HCT116 (cell line): ENCODE measurements at regions not wholly inside any gene's neighbourhood (a gene's known extent, or its start where the extent isn't known, plus 50 kb on each side); places are given as distances from the start of the nearest gene placed in this dataset.

ENCODE experiments used
- FOSL1 ChIP-seq: IDR thresholded peaks from 2 replicates; pipeline ENCODE4 v1.6.1; 2012; ENCODE audit warnings: low read depth
- SRF ChIP-seq: IDR thresholded peaks from 2 replicates; pipeline ENCODE4 v1.6.1; 2012; ENCODE audit warnings: low read depth

DNA sequence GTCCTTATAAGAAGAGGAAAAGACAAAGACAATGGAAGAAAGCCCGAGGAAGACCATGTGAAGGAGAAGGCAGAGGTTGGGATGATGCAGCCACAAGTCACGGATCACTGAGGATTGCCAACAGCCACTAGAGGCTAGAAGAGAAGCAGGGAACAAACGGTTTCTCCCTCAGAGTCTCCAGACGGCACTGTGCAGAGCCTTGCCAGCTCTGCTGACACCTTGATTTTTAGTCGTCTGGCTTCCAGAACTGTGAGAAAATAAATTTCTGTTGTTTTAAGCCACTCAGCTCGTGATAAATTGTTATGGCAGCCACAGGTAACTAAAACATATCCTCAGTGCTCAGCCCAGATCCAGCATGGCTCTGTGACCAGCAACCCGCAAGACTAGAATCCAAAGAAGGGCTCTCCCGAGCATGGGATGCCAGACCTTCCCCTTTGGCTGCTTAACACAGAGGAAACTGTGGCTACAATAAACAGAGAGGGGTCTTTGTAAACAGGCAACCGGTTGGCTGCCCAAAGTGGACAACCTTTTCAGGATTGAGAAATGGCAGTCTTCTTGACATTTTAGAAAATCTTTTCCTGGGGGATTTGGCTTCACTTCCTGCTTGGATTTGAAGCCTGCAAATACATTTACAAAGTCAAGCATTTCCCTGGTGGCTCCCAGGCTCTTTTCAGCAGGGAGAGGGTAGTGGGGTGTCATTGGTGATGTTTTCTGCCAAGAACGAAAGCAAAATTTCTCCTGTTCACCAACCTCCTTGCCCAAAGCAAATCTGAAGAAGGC lies 88.7 kb upstream of the ADPGK start:
- TF ChIP-seq FOSL1: no peak
- TF ChIP-seq SRF: no peak
